ENCODE measurements at regions not wholly inside any gene's neighbourhood (a gene's known extent, or its start where the extent isn't known, plus 50 kb on each side); places are given as distances from the start of the nearest gene placed in this dataset.

GRCh38 chr4:161208564-161208963 lies 955.2 kb downstream of the FSTL5 start:
- no peak for TF ChIP-seq CTCF (conservative IDR thresholded peaks at IDR 0.05; ENCODE audit: low read depth, low read length)
- no peak for TF ChIP-seq EZH2 (IDR thresholded peaks at IDR 0.05; ENCODE audit: borderline replicate concordance, low read depth, low read length, poor library complexity, severe bottlenecking)
